ENCODE measurements at regions not wholly inside any gene's neighbourhood (a gene's known extent, or its start where the extent isn't known, plus 50 kb on each side); places are given as distances from the start of the nearest gene placed in this dataset.

- Histone ChIP-seq H3K27ac (ENCODE audit: low read depth, low read length) (no peak overlapping the region), H3K4me1 (ENCODE audit: control insufficient read depth, insufficient read depth, low read length) (no peaks in the 10 kb centered on the region), H3K27me3 (ENCODE audit: control insufficient read depth, insufficient read depth, low read length, poor library complexity, severe bottlenecking) (no peaks in the 10 kb centered on the region), H3K36me3 (ENCODE audit: control insufficient read depth, insufficient read depth, low read length) (no peaks in the 10 kb centered on the region), H3K4me3 (ENCODE audit: low read length) (no peak overlapping the region), H3K9me3 (ENCODE audit: control insufficient read depth, low read length) (no peaks in the 10 kb centered on the region), H3K9ac (ENCODE audit: extremely low read depth, low read length, poor library complexity, severe bottlenecking) (no peak overlapping the region)
- no peaks in the 10 kb centered on the region for H3K4me1 Mint-ChIP-seq
- H3K27me3 Mint-ChIP-seq (ENCODE audit: insufficient read depth), result no peaks in the 10 kb centered on the region
- TF ChIP-seq, protein P1, sequence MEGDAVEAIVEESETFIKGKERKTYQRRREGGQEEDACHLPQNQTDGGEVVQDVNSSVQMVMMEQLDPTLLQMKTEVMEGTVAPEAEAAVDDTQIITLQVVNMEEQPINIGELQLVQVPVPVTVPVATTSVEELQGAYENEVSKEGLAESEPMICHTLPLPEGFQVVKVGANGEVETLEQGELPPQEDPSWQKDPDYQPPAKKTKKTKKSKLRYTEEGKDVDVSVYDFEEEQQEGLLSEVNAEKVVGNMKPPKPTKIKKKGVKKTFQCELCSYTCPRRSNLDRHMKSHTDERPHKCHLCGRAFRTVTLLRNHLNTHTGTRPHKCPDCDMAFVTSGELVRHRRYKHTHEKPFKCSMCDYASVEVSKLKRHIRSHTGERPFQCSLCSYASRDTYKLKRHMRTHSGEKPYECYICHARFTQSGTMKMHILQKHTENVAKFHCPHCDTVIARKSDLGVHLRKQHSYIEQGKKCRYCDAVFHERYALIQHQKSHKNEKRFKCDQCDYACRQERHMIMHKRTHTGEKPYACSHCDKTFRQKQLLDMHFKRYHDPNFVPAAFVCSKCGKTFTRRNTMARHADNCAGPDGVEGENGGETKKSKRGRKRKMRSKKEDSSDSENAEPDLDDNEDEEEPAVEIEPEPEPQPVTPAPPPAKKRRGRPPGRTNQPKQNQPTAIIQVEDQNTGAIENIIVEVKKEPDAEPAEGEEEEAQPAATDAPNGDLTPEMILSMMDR (conservative IDR thresholded peaks at IDR 0.05), result no peak
- peaks cover 4% of the 10 kb centered on the region for H3K9me3 Mint-ChIP-seq
- no peak overlapping the region for H3K4me3 Mint-ChIP-seq
- no peaks in the 10 kb centered on the region for H3K36me3 Mint-ChIP-seq (ENCODE audit: low read depth)
- no peak for DNase-seq
- H3K27ac Mint-ChIP-seq, result no peak overlapping the region
- WGBS, 2 experiments (ENCODE audit: insufficient coverage in 1 of 2, insufficient read length in 1 of 2), result 100% methylated on average over 2 of the region's 2 CpGs
These were observed 98.0 kb upstream of the DEPDC1 start for GRCh38 chr1:68594851-68595250.

GRCh38 chr1:68600049-68600661, 103.3 kb upstream of the DEPDC1 start:
- Mint-ChIP-seq H3K36me3 (ENCODE audit: low read depth) (no peaks in the 10 kb centered on the region), H3K27ac (no peak overlapping the region), H3K4me1 (no peaks in the 10 kb centered on the region), H3K9me3 (peaks cover 7% of the 10 kb centered on the region), H3K4me3 (no peak overlapping the region), H3K27me3 (ENCODE audit: insufficient read depth) (no peaks in the 10 kb centered on the region)
- Histone ChIP-seq H3K4me3 (ENCODE audit: low read length) (no peak overlapping the region), H3K4me1 (ENCODE audit: control insufficient read depth, insufficient read depth, low read length) (no peaks in the 10 kb centered on the region), H3K9me3 (ENCODE audit: control insufficient read depth, low read length) (no peaks in the 10 kb centered on the region), H3K9ac (ENCODE audit: extremely low read depth, low read length, poor library complexity, severe bottlenecking) (no peak overlapping the region), H3K27me3 (ENCODE audit: control insufficient read depth, insufficient read depth, low read length, poor library complexity, severe bottlenecking) (no peaks in the 10 kb centered on the region), H3K36me3 (ENCODE audit: control insufficient read depth, insufficient read depth, low read length) (no peaks in the 10 kb centered on the region), H3K27ac (ENCODE audit: low read depth, low read length) (no peak overlapping the region)
- TF ChIP-seq, protein P1 (conservative IDR thresholded peaks at IDR 0.05), result peak; percentile 88
- DNase-seq, result peak; percentile 57
- 59 to 93% methylated on average over 3 to 5 of the region's 5 CpGs for WGBS, 2 experiments (ENCODE audit: insufficient coverage in 1 of 2, insufficient read length in 1 of 2)

GRCh38 chr1:68608289-68608688, 111.4 kb upstream of the DEPDC1 start:
- no peaks in the 10 kb centered on the region for H3K4me1 ChIP-seq (ENCODE audit: control insufficient read depth, insufficient read depth, low read length)
- Mint-ChIP-seq H3K4me1 (no peaks in the 10 kb centered on the region), H3K4me3 (no peak overlapping the region), H3K36me3 (ENCODE audit: low read depth) (no peaks in the 10 kb centered on the region), H3K27me3 (ENCODE audit: insufficient read depth) (no peaks in the 10 kb centered on the region), H3K27ac (no peak overlapping the region), H3K9me3 (no peaks in the 10 kb centered on the region)
- H3K27ac ChIP-seq (ENCODE audit: low read depth, low read length), result no peak overlapping the region
- WGBS, 2 experiments (ENCODE audit: insufficient coverage in 1 of 2, insufficient read length in 1 of 2), result 93 to 100% methylated on average over 1 to 3 of the region's 3 CpGs
- H3K9ac ChIP-seq (ENCODE audit: extremely low read depth, low read length, poor library complexity, severe bottlenecking), result no peak overlapping the region
- no peak for DNase-seq
- H3K4me3 ChIP-seq (ENCODE audit: low read length), result no peak overlapping the region
- no peaks in the 10 kb centered on the region for H3K36me3 ChIP-seq (ENCODE audit: control insufficient read depth, insufficient read depth, low read length)
- no peaks in the 10 kb centered on the region for H3K27me3 ChIP-seq (ENCODE audit: control insufficient read depth, insufficient read depth, low read length, poor library complexity, severe bottlenecking)
- TF ChIP-seq, protein P1 (conservative IDR thresholded peaks at IDR 0.05), result no peak
- H3K9me3 ChIP-seq (ENCODE audit: control insufficient read depth, low read length), result peaks cover 5% of the 10 kb centered on the region

Data from endodermal cell (in vitro differentiated cells).